ENCODE measurements at regions not wholly inside any gene's neighbourhood (a gene's known extent, or its start where the extent isn't known, plus 50 kb on each side); places are given as distances from the start of the nearest gene placed in this dataset.

DNA sequence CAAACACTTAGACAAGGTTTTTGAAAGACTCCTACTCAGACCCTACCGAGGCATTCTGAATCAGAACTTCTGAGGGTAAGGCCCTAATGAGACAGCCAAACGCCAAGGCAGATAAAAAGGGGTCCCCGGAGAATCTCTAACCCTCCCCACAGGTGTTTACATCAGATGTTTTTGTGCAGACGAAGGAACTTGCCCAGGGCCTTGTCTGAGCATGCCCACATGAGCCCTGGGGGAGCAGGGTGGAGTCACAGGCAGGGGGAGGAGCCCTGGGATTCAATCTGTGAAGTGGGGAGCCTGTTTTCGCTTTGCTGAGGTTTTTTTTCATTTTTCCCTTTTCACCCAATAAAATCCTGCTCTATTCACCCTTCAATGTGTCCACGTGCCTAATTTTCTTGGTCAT lies 61.6 kb upstream of the MED4 start:
- Mint-ChIP-seq H3K9me3 (ENCODE audit: unreplicated experiment) (no peaks in the 10 kb centered on the region), H3K4me1 (ENCODE audit: unreplicated experiment) (peaks cover 4% of the 10 kb centered on the region), H3K27me3 (ENCODE audit: unreplicated experiment) (no peaks in the 10 kb centered on the region), H3K27ac (ENCODE audit: unreplicated experiment) (no peak overlapping the region), H3K36me3 (ENCODE audit: low read depth, unreplicated experiment) (no peaks in the 10 kb centered on the region), H3K4me3 (ENCODE audit: unreplicated experiment) (no peak overlapping the region)
- TF ChIP-seq, protein P1, sequence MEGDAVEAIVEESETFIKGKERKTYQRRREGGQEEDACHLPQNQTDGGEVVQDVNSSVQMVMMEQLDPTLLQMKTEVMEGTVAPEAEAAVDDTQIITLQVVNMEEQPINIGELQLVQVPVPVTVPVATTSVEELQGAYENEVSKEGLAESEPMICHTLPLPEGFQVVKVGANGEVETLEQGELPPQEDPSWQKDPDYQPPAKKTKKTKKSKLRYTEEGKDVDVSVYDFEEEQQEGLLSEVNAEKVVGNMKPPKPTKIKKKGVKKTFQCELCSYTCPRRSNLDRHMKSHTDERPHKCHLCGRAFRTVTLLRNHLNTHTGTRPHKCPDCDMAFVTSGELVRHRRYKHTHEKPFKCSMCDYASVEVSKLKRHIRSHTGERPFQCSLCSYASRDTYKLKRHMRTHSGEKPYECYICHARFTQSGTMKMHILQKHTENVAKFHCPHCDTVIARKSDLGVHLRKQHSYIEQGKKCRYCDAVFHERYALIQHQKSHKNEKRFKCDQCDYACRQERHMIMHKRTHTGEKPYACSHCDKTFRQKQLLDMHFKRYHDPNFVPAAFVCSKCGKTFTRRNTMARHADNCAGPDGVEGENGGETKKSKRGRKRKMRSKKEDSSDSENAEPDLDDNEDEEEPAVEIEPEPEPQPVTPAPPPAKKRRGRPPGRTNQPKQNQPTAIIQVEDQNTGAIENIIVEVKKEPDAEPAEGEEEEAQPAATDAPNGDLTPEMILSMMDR (IDR thresholded peaks at IDR 0.05; ENCODE audit: unreplicated experiment): no peak
- DNase-seq (ENCODE audit: low spot score): no peak

DNA sequence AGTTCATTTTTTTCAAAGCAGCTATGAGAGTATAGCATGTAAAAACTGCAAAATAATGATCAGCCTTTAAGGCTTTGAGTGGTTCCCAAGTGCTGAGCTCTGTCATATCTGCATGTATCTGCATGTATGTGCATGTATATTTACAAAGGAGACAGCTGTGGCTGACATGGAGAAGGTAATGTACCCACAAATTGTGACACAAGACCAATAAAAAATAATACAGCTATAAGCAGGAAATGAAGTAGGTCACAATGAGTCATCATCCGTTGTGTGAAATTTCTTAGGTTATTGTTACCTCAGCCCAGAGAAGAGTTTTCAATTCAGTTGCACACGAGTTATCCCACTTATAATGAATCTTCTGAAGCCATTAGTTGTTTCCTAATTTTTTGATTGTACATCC lies 60.9 kb upstream of the MED4 start:
- H3K4me3 Mint-ChIP-seq (ENCODE audit: unreplicated experiment): no peak overlapping the region
- no peaks in the 10 kb centered on the region for H3K27me3 Mint-ChIP-seq (ENCODE audit: unreplicated experiment)
- no peaks in the 10 kb centered on the region for H3K4me1 Mint-ChIP-seq (ENCODE audit: unreplicated experiment)
- TF ChIP-seq, protein P1 (IDR thresholded peaks at IDR 0.05; ENCODE audit: unreplicated experiment): no peak
- no peaks in the 10 kb centered on the region for H3K36me3 Mint-ChIP-seq (ENCODE audit: low read depth, unreplicated experiment)
- H3K9me3 Mint-ChIP-seq (ENCODE audit: unreplicated experiment): no peaks in the 10 kb centered on the region
- H3K27ac Mint-ChIP-seq (ENCODE audit: unreplicated experiment): no peak overlapping the region
- no peak for DNase-seq (ENCODE audit: low spot score)

DNA sequence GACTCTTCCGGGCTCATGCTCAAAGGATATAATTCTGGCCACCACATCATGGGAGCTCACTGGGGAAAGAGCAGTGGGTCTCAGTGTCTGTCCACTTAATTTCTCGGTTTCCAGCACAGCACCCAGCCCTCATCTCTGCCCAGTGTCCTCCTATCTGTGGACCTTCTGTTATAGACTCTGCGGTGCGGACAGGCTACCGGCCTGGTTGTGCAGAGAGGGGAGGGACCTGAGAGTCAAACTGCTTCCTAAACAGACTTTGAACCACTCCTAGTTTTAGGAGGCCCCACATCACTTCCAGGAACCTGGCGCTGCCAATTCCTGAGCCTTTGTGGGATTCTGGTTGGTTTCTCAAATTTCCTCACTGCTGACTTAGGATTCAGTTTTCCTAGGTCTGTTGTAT lies 59.8 kb upstream of the MED4 start:
- no peaks in the 10 kb centered on the region for H3K27me3 Mint-ChIP-seq (ENCODE audit: unreplicated experiment)
- H3K27ac Mint-ChIP-seq (ENCODE audit: unreplicated experiment): no peak overlapping the region
- no peaks in the 10 kb centered on the region for H3K4me1 Mint-ChIP-seq (ENCODE audit: unreplicated experiment)
- no peaks in the 10 kb centered on the region for H3K36me3 Mint-ChIP-seq (ENCODE audit: low read depth, unreplicated experiment)
- H3K9me3 Mint-ChIP-seq (ENCODE audit: unreplicated experiment): no peaks in the 10 kb centered on the region
- TF ChIP-seq, protein P1 (IDR thresholded peaks at IDR 0.05; ENCODE audit: unreplicated experiment): no peak
- H3K4me3 Mint-ChIP-seq (ENCODE audit: unreplicated experiment): no peak overlapping the region
- DNase-seq (ENCODE audit: low spot score): no peak

DNA sequence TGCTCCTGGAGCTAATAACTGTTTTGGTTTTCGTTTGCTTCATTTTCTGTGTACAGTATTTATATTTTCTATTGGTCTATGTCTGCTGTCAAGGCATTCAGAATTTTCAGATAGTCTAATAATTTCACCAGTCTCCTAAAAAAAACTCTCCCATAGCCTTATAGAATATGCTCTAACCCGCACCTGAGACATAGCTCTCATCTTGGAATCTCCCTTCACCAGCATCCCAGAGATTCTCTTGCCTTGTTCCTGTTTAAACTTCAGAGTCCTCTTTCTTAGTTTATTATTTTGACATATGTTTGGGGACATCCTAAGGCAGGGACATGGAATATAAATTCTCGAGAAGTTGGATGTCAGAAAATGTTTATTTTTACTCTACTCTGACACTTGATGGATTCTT lies 58.3 kb upstream of the MED4 start:
- no peak overlapping the region for H3K27ac Mint-ChIP-seq (ENCODE audit: unreplicated experiment)
- no peaks in the 10 kb centered on the region for H3K4me1 Mint-ChIP-seq (ENCODE audit: unreplicated experiment)
- H3K4me3 Mint-ChIP-seq (ENCODE audit: unreplicated experiment): no peak overlapping the region
- TF ChIP-seq, protein P1 (IDR thresholded peaks at IDR 0.05; ENCODE audit: unreplicated experiment): no peak
- no peaks in the 10 kb centered on the region for H3K36me3 Mint-ChIP-seq (ENCODE audit: low read depth, unreplicated experiment)
- H3K27me3 Mint-ChIP-seq (ENCODE audit: unreplicated experiment): no peaks in the 10 kb centered on the region
- no peak for DNase-seq (ENCODE audit: low spot score)
- no peaks in the 10 kb centered on the region for H3K9me3 Mint-ChIP-seq (ENCODE audit: unreplicated experiment)

DNA sequence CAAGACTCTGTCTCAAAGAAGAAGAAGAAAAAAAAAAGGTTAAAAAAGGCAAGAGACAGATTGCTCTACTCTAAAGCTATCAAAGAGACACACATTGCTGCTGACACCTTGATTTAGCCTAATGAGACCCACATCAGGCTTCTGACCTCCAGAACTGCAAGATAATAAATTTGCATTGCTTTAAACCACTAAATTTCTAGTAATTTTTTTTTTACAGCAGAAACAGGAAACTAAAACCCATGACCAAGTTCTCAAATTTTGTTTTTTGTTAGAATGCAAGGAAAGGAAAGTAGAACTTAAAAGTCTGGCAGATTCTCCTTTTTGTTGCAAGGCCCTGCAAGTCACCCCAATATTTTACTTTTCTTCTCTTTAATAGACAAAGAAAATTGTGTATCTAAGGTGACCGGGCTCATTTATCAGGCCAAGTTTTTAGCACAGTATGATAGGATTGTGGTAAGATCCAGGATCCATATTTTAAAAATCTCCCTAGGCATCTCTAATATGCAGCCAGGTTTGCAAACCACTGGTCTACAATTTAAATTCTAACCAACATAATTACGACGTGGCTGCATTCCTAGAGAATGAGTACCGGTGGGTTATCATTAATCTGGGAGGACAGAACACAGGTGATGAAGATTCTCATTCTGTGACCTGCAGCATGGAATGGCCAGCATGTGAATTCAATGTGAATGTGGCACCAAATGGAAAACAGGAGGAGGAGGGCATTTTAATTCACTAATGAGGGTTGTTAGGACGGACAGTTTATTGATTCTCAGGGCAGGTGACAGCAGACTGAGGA lies 56.7 kb upstream of the MED4 start:
- H3K27ac Mint-ChIP-seq (ENCODE audit: unreplicated experiment): no peak overlapping the region
- no peaks in the 10 kb centered on the region for H3K36me3 Mint-ChIP-seq (ENCODE audit: low read depth, unreplicated experiment)
- TF ChIP-seq, protein P1 (IDR thresholded peaks at IDR 0.05; ENCODE audit: unreplicated experiment): no peak
- no peaks in the 10 kb centered on the region for H3K27me3 Mint-ChIP-seq (ENCODE audit: unreplicated experiment)
- no peak for DNase-seq (ENCODE audit: low spot score)
- H3K4me1 Mint-ChIP-seq (ENCODE audit: unreplicated experiment): no peaks in the 10 kb centered on the region
- no peaks in the 10 kb centered on the region for H3K9me3 Mint-ChIP-seq (ENCODE audit: unreplicated experiment)
- H3K4me3 Mint-ChIP-seq (ENCODE audit: unreplicated experiment): no peak overlapping the region
